ENCODE measurements at regions not wholly inside any gene's neighbourhood (a gene's known extent, or its start where the extent isn't known, plus 50 kb on each side); places are given as distances from the start of the nearest gene placed in this dataset.

DNA sequence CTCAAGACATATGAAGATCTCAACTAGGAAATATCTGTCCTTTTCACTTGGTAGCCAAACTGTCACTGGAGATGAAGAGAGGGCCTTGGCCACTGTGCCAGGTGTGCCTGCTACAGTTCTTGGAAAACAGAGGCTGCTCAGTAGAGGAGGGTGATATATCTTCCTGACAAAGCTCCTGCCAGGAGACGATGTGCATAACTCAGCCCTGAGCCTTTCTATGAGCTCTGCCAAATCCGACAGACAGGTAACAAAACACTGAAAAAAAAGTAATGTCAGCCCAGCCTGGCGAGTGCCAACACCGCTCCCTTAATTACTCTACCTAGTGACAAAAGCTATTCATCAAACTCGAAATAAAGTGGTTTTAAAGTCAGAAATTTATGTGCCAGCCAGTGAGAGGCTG is 123.2 kb downstream of the MFSD1 start:
- no peak for DNase-seq (ENCODE audit: low read depth)
- Histone ChIP-seq H3K36me3 (ENCODE audit: control insufficient read depth, insufficient read depth, low read length) (no peaks in the 10 kb centered on the region), H3K27me3 (ENCODE audit: control insufficient read depth, insufficient read depth, low read length) (no peaks in the 10 kb centered on the region), H3K4me3 (ENCODE audit: low read depth, low read length) (no peak overlapping the region)
- TF ChIP-seq, protein P1, sequence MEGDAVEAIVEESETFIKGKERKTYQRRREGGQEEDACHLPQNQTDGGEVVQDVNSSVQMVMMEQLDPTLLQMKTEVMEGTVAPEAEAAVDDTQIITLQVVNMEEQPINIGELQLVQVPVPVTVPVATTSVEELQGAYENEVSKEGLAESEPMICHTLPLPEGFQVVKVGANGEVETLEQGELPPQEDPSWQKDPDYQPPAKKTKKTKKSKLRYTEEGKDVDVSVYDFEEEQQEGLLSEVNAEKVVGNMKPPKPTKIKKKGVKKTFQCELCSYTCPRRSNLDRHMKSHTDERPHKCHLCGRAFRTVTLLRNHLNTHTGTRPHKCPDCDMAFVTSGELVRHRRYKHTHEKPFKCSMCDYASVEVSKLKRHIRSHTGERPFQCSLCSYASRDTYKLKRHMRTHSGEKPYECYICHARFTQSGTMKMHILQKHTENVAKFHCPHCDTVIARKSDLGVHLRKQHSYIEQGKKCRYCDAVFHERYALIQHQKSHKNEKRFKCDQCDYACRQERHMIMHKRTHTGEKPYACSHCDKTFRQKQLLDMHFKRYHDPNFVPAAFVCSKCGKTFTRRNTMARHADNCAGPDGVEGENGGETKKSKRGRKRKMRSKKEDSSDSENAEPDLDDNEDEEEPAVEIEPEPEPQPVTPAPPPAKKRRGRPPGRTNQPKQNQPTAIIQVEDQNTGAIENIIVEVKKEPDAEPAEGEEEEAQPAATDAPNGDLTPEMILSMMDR (IDR thresholded peaks at IDR 0.05; ENCODE audit: insufficient read depth, low read length, poor library complexity, severe bottlenecking) = no peak

DNA sequence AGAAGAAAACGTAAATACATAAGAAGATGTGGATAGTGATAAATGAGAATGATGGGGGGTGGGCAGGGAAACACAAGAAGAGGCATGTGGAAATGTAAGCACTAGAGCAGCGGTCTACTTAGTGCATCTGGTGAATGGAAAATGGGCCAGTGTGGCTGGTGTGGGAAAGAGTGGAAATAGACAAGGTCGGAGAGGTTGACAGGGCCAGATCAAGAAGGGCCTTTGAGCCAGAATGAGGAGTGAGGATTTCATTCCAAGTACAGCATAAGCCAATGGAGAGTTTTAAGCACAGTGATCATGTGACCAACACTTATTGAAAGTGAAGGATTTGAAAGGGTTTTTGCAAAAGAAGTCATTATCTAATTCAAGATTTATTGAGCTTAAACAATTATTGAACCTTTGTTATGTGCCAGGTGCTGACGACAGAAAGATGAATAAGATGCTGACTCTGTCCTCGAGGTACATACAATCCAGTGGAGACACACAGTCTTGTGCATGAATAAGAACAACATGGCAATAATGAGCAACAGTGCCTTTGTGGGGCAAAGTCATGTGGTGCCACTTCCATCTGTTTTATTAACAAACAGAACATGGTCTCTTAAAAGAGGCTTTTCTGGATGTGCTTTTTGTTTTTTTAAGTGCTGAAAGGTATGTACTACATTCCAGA is 124.1 kb downstream of the MFSD1 start:
- H3K36me3 ChIP-seq (ENCODE audit: control insufficient read depth, insufficient read depth, low read length) = no peaks in the 10 kb centered on the region
- DNase-seq (ENCODE audit: low read depth) = no peak
- no peaks in the 10 kb centered on the region for H3K27me3 ChIP-seq (ENCODE audit: control insufficient read depth, insufficient read depth, low read length)
- H3K4me3 ChIP-seq (ENCODE audit: low read depth, low read length) = no peak overlapping the region
- TF ChIP-seq, protein P1 (IDR thresholded peaks at IDR 0.05; ENCODE audit: insufficient read depth, low read length, poor library complexity, severe bottlenecking) = no peak

DNA sequence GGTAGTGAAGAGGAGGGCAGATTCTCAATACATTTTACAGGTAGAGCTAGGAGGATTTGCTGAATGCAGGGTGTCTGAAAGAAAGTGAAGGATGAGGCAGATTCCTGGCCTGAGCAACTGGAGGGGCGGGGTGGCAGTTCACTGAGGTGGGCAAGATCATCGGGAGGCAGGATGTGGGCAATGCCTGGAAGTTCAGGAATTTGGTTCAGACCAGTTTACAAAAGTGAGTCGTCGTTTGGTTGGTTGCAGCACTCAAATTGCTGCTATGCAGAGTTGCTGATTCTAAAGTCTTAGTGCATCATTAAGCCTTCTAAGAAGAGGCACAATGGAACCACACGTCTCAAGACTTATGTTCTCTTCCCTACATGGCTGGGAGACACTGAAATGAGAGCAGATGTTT is 134.0 kb downstream of the MFSD1 start:
- no peak for DNase-seq (ENCODE audit: low read depth)
- TF ChIP-seq, protein P1 (IDR thresholded peaks at IDR 0.05; ENCODE audit: insufficient read depth, low read length, poor library complexity, severe bottlenecking) = no peak
- no peak overlapping the region for H3K4me3 ChIP-seq (ENCODE audit: low read depth, low read length)
- H3K27me3 ChIP-seq (ENCODE audit: control insufficient read depth, insufficient read depth, low read length) = no peaks in the 10 kb centered on the region
- H3K36me3 ChIP-seq (ENCODE audit: control insufficient read depth, insufficient read depth, low read length) = no peaks in the 10 kb centered on the region

DNA sequence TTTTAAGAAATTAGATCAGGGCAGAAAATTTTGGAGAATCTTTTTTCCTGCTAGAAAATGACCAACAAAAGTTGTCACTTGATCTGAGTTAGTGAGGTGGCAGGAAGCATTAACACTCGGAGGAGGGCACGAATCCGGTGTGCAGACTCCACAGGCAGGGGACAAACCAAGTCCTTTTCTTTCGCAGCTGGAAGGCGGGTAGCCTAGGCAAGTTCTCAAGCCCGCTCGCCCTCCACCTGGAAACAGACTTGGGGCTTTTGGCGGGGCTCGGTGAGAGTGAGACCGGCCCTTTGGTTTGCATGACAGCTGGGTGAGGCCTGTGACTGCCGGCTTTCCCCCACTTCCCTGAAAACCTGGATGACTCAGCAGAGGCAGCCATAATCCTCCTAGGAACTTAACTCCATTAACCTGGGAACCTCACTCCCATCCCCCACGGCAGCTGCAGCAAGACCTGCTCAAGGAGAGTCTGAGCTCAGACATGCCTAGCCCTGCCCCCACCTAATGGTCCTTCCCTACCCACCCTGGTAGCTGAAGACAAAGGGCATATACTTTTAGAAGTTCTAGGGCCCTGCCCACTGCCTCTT is 134.8 kb downstream of the MFSD1 start:
- Histone ChIP-seq H3K36me3 (ENCODE audit: control insufficient read depth, insufficient read depth, low read length) (no peaks in the 10 kb centered on the region), H3K4me3 (ENCODE audit: low read depth, low read length) (no peak overlapping the region), H3K27me3 (ENCODE audit: control insufficient read depth, insufficient read depth, low read length) (no peaks in the 10 kb centered on the region)
- TF ChIP-seq, protein P1 (IDR thresholded peaks at IDR 0.05; ENCODE audit: insufficient read depth, low read length, poor library complexity, severe bottlenecking) = no peak
- no peak for DNase-seq (ENCODE audit: low read depth)

DNA sequence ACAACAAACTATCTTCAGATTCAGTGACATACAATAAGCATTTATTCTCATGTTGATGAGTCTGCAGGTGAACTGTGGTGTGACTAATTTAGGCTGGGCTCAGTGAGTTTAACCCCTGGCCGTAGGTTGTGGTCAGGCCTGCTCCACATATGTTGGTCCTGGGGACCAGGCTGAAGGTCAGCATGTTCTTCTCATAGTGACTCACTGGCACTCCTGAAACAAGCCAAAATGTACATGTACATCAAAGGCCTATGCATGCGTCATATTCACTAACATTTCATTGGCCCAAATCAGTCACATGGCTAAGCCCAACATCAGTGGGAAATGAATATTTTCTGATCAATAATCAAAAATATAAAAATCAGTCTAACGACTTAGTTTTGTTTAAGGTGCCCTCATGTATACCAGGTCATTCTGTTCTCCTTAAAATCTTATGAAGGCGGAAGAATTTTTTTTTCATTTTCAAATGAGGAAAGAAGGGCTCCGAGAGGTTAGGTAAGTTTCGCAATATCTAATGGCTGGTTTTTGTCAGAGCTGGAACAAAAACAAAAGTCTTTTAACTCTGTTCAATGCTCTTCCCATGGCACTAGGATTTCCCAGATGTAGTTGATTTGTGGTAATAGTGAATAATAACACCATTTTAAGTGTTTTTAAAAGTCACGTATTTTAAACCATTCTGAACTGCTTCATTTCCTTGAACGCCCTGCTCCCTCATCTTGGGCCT is 148.5 kb downstream of the MFSD1 start:
- TF ChIP-seq, protein P1 (IDR thresholded peaks at IDR 0.05; ENCODE audit: insufficient read depth, low read length, poor library complexity, severe bottlenecking) = no peak
- DNase-seq (ENCODE audit: low read depth) = no peak
- H3K27me3 ChIP-seq (ENCODE audit: control insufficient read depth, insufficient read depth, low read length) = no peaks in the 10 kb centered on the region
- no peak overlapping the region for H3K4me3 ChIP-seq (ENCODE audit: low read depth, low read length)
- H3K36me3 ChIP-seq (ENCODE audit: control insufficient read depth, insufficient read depth, low read length) = no peaks in the 10 kb centered on the region
